Activated CD4-positive, alpha-beta T cell treated with anti-CD3 and anti-CD28 coated beads for 4 hours (primary cell): ENCODE measurements at regions not wholly inside any gene's neighbourhood (a gene's known extent, or its start where the extent isn't known, plus 50 kb on each side); places are given as distances from the start of the nearest gene placed in this dataset.
"Not testable (repeated sequence)": the region's sequence is repeated elsewhere in the genome, so short reads cannot be mapped to it uniquely, and the experiment has no call there.

Source experiments
- DNase-seq, 2 donors: peaks; one replicate each; pipeline ENCODE4 v3.0.0-alpha.2; 2020

DNA sequence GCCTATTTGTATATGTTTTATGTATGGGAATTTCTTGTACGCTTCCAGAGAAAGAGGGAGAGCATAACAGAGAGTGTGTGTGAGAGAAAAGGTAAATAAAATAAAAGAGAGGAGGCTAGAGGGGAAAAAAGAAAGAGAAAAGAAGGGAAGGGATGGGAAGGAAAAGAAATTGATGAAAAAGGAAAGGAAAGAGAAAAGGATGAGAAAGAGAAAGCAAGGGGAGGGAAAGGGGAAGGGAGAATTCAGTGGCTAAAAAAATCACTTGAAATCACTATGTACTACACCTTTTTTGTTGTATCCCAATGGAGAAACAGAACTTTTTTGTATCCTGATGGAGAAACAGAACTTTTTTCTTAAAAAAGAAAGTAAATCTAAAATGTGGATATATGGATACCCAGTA lies 165.5 kb upstream of the MBNL1 start:
- no peak for DNase-seq

DNA sequence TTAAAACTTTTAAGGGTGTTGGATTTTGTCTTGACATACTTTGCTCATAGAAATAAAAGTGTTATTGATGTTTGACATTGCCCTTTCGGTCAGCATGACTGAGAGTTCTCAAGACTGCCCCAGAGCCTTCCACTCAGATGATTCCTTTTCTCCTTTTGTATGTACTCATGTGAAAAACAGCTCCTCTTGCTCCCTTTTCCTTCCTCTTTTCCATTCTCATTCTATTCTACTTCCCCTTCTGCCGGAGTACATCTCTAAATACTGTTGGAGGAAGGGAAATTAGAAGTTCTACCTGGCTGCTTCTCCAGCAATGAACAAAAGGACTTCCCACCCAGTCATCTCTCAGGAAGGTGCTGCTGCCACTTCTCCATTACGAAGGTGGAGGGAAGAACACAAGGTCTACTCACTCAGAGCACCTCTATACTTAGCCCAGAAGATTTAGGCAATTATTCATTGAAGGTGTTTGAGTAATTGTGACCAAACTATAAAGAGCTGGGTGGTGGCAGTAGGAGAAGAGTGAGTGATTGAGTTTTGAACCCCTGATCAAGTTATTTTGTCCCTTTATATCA lies 163.8 kb upstream of the MBNL1 start:
- no peak for DNase-seq

DNA sequence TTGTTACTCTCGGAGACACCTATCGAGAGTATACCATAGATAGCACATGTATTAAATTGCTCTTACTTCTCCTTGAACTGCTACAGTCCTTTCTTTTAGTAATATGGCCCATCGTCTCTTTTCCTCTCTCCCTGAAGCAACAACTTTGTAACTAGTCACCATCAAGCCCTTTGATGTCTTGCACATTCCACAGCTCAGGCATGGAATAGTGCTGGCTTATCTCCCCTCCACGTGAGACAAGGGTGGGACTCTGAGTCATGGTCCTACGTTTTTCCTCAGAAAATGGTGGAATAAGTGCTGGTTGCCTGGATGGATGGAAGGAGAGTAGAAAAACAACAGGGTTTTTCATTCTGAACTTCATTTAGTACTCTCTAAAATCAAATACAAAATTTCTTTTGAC lies 163.3 kb upstream of the MBNL1 start:
- no peak for DNase-seq

DNA sequence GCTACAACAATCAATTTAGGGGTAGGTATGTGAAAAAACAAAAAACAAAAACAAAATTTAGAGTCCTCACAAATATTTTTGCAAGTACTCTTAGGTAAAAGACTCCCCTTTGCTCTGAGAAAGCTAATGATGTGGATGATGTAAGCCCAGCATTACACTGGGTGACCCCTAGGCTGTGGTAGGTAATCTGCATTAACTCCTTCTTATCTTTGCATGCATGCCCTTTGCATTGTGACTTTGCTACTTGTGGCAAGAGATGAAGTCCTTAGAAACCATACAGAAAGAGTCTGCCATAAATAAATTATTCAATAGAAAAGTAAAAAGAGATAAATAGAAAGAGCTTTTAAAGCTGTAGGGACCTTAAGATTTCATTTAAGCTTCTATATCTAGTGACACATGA lies 159.7 kb upstream of the MBNL1 start:
- DNase-seq = no peak

DNA sequence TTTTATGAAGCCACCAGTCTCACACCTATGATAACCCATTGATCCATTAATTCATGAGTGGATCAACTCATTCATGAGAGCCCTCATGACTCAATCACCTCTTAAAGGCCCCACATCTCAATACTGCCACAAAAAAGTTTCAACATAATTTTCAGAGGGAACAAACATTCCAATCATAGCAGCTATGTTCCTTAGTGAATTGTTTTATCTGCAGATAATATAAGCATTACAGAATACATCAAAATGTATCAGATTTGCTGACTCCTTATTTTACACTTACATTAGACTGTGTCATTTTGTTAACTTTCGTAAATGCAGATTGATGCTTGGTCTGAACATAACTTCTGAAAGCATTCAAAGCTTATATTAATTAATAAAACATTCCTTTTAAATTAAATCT lies 155.3 kb upstream of the MBNL1 start:
- no peak for DNase-seq

DNA sequence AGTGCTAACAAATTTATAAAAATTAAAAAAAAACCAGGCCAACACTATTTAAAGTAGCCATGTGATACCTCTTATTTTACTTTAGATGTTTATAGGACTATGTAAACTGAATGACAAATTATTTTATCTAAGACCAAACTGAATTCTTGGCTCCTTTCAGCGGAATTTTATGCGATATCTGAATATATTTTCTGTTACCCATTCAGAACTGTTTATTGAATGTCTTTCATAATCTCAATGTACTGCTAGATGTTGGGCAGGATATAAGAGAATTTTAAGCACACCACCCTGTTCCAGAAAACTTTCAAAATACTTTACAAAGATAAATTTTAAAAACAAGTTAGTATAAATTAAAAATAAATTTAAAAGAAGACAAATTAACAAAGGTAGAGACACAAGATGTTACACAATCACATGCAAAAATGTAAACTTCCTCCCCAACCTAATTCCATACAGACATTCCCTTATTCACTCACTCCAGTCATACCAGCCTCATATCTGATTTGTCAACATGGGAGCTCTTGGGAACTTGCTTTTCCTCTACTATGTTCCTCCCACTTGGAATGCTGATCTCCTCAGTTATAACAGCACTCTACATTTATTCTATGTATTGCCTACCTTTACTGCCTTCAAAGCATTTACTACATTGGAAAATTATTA lies 154.6 kb upstream of the MBNL1 start:
- no peak for DNase-seq

DNA sequence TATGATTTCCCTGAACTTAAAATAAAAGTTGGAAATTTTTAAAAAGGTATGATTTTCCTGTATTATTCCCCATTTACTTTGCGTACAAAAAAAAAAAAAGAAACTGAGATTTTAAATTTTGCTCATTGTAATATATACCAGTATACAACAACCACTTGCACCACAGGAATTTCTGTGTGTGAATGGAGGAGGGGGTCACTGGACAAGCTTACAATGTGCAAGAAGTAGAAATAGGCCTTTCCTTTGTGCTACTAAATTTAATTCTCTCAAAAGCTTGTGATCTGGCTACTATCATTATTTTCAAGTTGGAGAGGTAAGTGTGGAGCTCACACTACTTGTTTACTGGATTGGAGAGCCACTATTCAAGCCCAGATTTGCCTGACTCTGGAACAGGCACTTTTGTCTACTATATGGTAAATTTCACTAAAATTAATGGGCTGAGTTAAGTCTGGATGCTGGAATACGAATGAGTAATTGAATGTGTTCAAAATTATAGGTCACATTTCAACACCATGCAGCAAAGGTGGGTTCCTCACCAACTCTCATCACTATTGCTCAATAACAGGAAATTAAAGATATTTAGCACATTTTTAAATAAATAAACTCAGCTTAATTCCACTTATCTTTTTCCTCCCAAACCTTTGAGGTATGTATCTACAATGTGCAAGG lies 148.0 kb upstream of the MBNL1 start:
- no peak for DNase-seq

DNA sequence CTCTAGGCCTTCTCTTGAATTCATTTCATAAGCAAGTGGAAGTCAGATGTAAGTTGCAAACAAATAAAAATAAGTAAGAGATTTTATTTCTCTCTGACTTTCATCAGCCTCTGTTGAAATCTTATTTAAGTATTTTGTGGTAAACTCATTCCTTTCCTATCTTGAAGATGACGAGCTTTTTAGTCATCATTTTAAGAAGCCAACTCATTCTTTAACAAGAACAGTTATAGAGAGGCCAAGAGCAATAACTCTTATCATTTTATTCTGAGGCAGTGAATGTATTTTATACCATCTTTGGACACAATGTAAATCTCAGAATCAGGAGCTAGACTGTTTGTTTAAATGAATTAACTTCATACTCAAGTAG lies 147.5 kb upstream of the MBNL1 start:
- no peak for DNase-seq

DNA sequence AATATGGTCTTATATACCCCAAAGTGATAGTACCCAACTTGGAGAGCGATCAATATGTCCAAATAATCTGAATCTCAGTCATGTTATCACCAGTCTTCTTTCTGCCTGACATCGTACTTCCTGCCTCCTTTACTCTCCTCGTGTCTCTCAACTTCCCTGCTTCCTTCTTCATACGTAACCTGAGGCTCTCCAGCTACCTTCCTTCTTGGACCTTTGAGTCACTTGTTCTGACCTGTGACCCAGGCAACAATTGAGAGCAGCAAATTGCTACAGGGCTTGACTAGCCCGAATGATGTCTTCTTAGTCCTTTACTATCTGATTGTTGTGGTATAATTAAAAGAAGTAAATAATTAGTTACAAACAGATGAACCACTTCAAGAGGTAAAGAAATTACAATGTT lies 145.9 kb upstream of the MBNL1 start:
- DNase-seq = no peak

DNA sequence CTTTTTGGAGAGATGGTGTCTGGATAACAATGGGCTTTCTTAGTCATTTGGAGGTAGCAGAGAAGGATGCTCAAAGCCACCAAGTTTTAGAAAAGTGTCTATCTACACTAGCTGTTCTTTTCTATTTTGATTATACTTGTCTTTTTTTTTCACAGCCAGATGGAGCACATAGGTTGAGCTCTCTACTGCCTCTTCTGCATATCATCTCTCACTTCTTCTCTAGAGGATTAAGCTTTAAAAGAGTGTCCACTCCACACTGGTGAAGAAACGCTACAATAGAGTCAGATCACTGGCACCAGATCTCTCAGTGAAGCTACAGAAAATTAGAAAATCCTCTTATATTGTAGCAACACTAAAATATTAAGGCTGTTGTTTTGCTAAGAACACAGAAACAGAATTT lies 145.3 kb upstream of the MBNL1 start:
- no peak for DNase-seq

DNA sequence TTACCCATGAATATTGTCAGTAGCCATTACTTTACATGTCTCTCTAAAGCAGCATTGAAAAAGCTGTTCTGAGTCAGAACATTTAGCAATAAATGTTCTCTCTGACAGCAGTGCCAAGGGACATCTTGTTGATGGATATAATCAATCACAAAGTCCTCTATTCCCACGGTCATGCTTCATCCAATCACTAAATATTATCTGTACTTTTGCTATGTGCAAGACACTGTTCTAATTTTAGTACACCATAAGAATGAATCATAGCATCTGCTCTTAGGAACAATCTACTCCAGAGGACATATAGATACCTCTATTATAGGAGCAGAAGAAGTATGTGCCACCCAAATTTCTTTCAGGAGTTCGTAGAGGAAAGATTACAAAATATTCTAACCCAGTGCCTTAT lies 142.5 kb upstream of the MBNL1 start:
- no peak for DNase-seq

DNA sequence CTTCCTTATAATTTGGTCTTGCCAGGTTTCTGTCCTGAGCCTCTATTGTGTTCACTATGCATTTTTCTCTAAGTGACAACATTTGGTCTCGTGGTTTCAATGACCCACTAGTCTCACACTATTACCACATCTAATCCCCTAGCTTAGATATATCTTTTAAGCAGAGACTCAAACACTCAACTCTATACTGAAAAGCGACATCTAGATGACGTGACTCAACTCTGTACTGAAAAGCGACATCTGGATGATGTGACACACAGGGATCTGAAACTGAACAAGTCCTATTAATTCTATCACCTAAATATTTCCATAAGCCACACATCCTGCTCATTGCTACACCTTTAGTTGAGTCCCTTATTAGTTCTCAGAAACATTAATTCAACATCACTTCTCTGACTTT lies 141.7 kb upstream of the MBNL1 start:
- no peak for DNase-seq

DNA sequence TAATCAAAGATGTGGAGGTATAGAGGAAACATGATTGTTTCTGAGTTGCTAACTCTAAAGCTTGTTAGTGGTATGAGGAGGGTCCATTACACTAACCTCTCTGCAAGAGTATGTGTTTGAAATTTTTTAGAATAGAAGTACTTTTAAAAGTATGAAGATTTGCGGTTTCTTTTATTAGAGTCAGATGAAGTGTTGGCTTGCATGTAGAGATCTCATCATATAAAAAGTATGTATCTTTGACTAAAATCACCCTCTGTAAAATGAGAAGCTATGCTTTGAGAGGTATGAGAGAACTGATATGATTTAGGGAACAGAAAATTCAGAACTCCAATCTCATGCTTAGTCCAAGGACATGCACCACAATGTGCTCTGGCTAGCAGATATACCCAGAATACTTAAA lies 140.4 kb upstream of the MBNL1 start:
- no peak for DNase-seq

DNA sequence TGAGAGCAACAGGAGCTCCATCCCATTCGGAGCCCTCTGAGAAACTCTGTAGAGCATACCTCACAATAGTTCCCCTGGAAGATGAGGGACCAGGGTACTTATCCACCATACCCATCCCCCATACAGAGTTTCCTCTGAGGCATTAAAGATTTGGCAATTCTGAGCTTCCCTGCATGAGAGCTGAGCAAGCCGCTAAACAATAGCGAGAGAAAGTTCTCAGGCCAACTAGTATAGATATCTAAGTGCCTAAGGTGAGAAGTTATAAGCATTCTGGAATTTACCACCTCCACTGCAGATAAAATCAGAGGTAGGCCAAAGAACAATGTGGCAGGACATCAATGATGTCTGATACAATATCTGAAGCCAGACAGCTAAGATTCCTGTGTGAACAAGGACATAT lies 129.1 kb upstream of the MBNL1 start:
- no peak for DNase-seq

DNA sequence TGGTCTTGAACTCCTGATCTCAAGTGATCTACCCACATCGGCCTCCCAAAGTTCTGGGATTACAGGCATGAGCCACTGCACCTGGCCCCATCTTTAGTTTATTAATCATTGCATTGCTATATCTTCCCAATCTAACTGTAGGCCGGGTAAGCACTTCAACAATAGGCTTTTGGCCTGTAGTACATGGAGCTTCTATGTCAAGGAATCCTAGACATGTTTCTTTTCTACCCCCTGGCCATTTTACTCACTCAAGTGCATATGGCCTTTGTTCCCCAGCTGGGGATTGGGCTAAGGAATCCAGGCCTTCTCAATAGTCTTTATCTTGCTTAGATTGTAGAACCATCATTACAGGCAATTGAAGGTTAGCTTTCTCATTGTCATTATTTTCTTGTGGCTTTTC lies 122.3 kb upstream of the MBNL1 start:
- no peak for DNase-seq

DNA sequence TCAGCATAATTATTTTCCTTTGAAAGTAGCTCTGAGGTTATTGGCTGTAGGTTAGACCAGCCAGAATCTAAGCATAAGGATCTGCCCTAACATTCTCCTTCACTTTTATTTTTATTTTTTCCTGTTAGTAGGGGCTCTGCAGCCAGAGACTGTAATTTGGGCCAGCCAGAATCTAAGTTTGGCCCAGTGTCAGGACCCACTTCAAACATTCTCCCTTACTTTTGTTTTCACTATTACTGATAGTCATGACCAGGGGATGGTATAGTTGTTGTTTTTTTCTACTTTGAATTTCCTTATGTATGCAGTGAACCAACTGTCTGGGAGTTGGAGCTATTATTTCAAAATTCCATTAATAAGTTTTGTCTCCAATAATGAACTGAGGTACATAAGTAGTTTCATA lies 121.0 kb upstream of the MBNL1 start:
- no peak for DNase-seq

DNA sequence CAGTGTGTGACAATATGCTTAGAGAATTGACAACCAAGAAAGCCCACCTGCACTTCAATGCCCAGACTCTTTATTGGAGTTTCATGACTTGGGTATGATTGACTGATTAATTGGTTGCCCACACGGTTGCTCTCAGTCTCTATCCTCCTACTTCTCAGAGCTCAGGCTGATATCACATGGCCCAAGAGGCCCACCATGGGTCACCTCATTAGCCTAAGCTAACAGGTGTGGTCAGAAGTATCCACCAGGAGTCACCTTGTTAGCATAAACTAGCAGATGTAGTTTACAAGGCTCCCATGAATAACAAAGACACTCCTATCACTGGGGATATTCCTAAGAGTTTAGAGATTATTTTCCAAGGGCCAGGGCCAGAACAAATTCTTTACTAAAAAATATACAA lies 120.2 kb upstream of the MBNL1 start:
- no peak for DNase-seq

DNA sequence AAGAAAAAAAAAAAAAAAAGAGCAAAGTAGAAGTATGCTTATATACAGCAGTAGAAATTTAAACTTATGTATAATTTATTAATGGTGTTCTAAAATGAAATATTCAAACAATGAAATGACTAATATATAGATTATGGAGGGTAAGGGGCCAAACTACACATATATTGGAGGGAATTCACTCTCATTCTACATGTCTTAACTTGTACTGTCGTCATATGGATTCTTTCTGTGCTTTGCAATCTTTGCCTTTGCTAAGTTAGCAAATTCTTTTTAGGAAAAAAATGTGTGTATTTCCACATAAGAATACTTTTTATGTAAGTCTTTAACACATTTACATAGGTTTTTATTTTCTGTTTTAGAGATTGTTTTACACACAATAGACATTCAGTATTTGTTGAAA lies 118.9 kb upstream of the MBNL1 start:
- no peak for DNase-seq

DNA sequence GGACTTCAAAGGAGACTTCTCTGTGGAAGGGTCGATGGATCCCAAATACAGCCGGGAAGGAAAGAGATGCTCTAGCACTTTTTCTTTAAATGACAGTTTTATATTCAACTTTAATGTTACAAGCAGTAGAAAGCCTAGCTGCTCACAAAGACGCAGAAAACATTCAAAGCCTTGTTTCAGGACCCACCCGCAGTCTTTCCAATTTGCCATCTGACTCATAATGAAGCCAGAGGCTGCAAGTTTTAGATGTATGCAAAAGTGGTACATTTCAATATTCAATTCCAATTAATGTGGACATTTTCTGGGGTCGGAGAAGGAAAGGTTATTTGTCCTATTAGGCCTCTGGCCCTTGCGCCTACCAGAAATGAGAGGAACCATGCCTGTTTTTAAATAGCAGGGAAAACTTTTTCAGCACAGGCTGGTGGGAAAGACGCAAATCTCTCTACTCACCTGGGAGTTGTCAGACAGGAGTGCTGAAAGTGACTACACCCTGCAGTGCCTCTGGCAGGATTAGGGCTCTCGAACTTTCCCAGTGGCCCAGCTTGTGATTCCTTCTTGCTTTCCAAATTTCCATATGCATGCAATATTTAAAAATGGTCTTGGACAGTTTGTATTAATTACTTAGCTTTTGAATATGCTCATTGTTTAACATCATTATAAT lies 117.4 kb upstream of the MBNL1 start:
- DNase-seq = peak in 1 of 2 donors; percentile 4

DNA sequence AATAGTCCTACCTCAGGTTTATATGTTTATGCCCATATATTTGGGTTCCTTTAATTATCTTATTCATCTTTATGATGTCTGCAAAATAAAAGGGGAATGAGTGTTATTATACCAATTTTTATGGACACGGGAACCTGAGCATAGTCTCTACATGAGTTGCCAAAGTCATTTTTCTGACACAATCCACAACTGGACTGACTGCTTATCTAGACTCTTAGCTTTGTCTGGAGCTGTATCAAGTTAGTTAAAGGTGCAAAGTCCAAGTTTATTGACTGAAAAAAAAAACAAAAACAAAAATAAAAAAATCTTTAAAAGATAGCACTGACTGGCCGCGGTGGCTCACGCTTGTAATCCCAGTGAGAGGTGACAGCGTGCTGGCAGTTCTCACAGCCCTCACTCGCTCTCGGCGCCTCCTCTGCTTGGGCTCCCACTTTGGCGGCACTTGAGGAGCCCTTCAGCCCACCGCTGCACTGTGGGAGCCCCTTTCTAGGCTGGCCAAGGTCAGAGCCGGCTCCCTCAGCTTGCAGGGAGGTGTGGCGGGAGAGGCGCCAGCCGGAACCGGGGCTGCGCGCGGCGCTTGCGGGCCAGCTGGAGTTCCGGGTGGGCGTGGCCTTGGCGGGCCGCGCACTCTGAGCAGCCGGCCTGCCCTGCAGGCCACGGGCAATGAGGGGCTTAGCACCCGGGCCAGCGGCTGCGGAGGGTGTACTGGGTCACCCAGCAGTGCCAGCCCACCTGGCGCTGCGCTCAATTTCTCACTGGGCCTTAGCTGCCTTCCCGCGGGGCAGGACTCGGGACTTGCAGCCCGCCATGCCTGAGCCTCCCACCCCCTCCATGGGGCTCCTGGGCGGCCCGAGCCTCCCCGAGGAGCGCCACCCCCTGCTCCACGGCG lies 116.6 kb upstream of the MBNL1 start:
- DNase-seq = not testable (repeated sequence)

DNA sequence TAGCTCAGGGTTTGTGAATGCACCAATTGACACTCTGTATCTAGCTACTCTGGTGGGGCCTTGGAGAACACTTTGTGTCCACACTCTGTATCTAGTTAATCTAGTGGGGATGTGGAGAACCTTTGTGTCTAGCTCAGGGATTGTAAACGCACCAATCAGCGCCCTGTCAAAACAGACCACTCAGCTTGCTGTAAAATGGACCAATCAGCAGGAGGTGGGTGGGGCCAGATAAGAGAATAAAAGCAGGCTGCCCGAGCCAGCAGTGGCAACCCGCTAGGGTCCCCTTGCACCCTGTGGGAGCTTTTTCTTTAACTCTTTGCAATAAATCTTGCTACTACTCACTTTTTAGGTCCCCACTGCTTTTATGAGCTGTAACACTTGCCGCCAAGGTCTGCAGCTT lies 115.6 kb upstream of the MBNL1 start:
- not testable (repeated sequence) for DNase-seq

DNA sequence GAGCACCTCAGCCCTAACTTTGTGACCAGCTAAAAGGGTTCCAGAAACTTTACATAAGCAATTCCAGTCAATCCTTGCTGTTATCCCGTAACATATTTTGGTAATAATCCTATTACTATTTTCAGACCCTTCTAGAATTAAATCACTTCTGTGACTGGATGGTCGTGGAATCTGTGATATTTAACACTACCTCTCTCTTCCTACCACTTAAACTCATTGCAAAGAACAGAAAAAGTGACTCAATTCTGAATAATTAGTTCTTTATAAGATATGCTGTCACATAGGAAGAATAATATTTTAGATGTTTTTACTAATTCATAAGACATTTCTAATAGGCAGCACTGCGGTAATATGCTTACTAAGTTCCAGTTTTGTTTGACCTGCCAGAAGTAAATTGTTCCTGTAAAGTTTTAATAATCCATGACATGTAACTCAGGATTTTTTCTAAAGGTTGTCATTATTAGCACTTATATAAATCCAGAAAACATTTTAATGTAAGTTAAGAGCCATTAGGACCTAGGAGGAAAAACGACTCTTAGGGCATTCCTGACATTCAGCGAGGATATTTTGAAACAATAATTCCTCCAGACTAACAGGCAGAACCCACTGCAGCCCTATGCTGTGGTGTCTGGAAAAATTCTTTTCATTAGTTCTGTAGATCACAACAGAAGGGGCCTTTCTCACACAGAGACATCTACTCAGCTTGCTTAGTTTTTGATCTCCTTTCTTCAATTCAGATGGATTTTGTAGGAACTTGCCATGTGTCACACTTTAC lies 113.3 kb upstream of the MBNL1 start:
- DNase-seq = no peak
